ENCODE measurements at regions not wholly inside any gene's neighbourhood (a gene's known extent, or its start where the extent isn't known, plus 50 kb on each side); places are given as distances from the start of the nearest gene placed in this dataset.

GRCh38 chrX:40331762-40332161 is 234.0 kb upstream of the BCOR start:
- TF ChIP-seq CTCF (conservative IDR thresholded peaks at IDR 0.05) (no peak), EZH2 (IDR thresholded peaks at IDR 0.05; ENCODE audit: low read depth) (no peak)

Data from PC-9 (cell line).